ENCODE measurements at regions not wholly inside any gene's neighbourhood (a gene's known extent, or its start where the extent isn't known, plus 50 kb on each side); places are given as distances from the start of the nearest gene placed in this dataset.

GRCh38 chr9:19641046-19641445 lies 147.8 kb downstream of the SLC24A2 start:
- DNase-seq = no peak
- Histone ChIP-seq H3K27ac (no peak overlapping the region), H3K4me3 (no peak overlapping the region), H4K20me1 (ENCODE audit: insufficient read depth) (no peaks in the 10 kb centered on the region), H3K4me2 (no peak overlapping the region), H3F3A (ENCODE audit: insufficient read depth, low read depth) (no peaks in the 10 kb centered on the region), H3K9me2 (ENCODE audit: insufficient read depth) (no peaks in the 10 kb centered on the region), H2AFZ (no peak overlapping the region), H3K4me1 (replicated peaks; ENCODE audit: insufficient read depth) (no peaks in the 10 kb centered on the region), H3K27me3 (ENCODE audit: insufficient read depth, low read depth) (no peaks in the 10 kb centered on the region), H3K36me3 (ENCODE audit: low read depth) (no peaks in the 10 kb centered on the region), H3K9me3 (ENCODE audit: insufficient read depth, low read depth) (no peaks in the 10 kb centered on the region), H3K79me2 (ENCODE audit: low read depth) (no peaks in the 10 kb centered on the region)
- no TSS peak for BruUV-seq (replicated peaks)
- POLR2A ChIA-PET (ENCODE audit: unreplicated experiment) = no interaction called here
- intact Hi-C loops (cut with micrococcal nuclease; ENCODE audit: unreplicated experiment) = no loop called here
- TF ChIP-seq, protein P1, sequence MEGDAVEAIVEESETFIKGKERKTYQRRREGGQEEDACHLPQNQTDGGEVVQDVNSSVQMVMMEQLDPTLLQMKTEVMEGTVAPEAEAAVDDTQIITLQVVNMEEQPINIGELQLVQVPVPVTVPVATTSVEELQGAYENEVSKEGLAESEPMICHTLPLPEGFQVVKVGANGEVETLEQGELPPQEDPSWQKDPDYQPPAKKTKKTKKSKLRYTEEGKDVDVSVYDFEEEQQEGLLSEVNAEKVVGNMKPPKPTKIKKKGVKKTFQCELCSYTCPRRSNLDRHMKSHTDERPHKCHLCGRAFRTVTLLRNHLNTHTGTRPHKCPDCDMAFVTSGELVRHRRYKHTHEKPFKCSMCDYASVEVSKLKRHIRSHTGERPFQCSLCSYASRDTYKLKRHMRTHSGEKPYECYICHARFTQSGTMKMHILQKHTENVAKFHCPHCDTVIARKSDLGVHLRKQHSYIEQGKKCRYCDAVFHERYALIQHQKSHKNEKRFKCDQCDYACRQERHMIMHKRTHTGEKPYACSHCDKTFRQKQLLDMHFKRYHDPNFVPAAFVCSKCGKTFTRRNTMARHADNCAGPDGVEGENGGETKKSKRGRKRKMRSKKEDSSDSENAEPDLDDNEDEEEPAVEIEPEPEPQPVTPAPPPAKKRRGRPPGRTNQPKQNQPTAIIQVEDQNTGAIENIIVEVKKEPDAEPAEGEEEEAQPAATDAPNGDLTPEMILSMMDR (conservative IDR thresholded peaks at IDR 0.05) = no peak
- no peak for TF ChIP-seq EZH2 (IDR thresholded peaks at IDR 0.05; ENCODE audit: low read depth)
- CTCF ChIA-PET = no interaction called here

DNA sequence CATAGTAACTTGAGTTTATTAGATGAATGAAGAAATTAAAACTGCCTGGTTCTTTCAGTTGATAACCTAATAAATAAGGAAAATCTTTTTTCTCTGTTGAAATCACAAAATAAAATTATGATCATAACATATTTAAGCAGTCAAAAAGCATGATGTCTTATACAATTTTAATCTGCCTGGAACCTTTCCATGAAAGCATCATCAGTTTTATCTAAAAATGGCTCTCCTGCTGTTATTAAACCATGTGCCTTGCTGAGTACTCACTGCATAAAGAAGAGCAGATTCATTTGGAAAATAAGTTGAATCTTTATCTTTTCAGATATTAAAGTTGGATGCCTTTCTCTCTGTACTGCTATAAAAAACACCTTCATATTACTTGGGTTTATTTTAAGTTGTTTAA lies 148.8 kb downstream of the SLC24A2 start:
- Histone ChIP-seq H3K27ac (no peak overlapping the region), H2AFZ (no peak overlapping the region), H3K27me3 (ENCODE audit: insufficient read depth, low read depth) (no peaks in the 10 kb centered on the region), H3F3A (ENCODE audit: insufficient read depth, low read depth) (no peaks in the 10 kb centered on the region), H3K79me2 (ENCODE audit: low read depth) (no peaks in the 10 kb centered on the region), H3K4me3 (no peak overlapping the region), H3K4me2 (no peak overlapping the region), H4K20me1 (ENCODE audit: insufficient read depth) (no peaks in the 10 kb centered on the region), H3K36me3 (ENCODE audit: low read depth) (no peaks in the 10 kb centered on the region), H3K4me1 (replicated peaks; ENCODE audit: insufficient read depth) (no peaks in the 10 kb centered on the region), H3K9me2 (ENCODE audit: insufficient read depth) (no peaks in the 10 kb centered on the region), H3K9me3 (ENCODE audit: insufficient read depth, low read depth) (no peaks in the 10 kb centered on the region)
- intact Hi-C loops (cut with micrococcal nuclease; ENCODE audit: unreplicated experiment) = no loop called here
- TF ChIP-seq EZH2 (IDR thresholded peaks at IDR 0.05; ENCODE audit: low read depth) = no peak
- TF ChIP-seq, protein P1 (conservative IDR thresholded peaks at IDR 0.05) = no peak
- no peak for DNase-seq
- no TSS peak for BruUV-seq (replicated peaks)
- POLR2A ChIA-PET (ENCODE audit: unreplicated experiment) = no interaction called here
- CTCF ChIA-PET = no interaction called here

GRCh38 chr9:19637084-19637483 lies 151.8 kb downstream of the SLC24A2 start:
- DNase-seq = no peak
- Histone ChIP-seq H3F3A (ENCODE audit: insufficient read depth, low read depth) (no peaks in the 10 kb centered on the region), H3K4me1 (replicated peaks; ENCODE audit: insufficient read depth) (no peaks in the 10 kb centered on the region), H3K27ac (no peak overlapping the region), H3K36me3 (ENCODE audit: low read depth) (no peaks in the 10 kb centered on the region), H3K4me2 (no peak overlapping the region), H3K4me3 (no peak overlapping the region), H3K79me2 (ENCODE audit: low read depth) (no peaks in the 10 kb centered on the region), H3K27me3 (ENCODE audit: insufficient read depth, low read depth) (no peaks in the 10 kb centered on the region), H2AFZ (no peak overlapping the region), H4K20me1 (ENCODE audit: insufficient read depth) (no peaks in the 10 kb centered on the region), H3K9me2 (ENCODE audit: insufficient read depth) (no peaks in the 10 kb centered on the region), H3K9me3 (ENCODE audit: insufficient read depth, low read depth) (no peaks in the 10 kb centered on the region)
- POLR2A ChIA-PET (ENCODE audit: unreplicated experiment) = no interaction called here
- no peak for TF ChIP-seq EZH2 (IDR thresholded peaks at IDR 0.05; ENCODE audit: low read depth)
- TF ChIP-seq, protein P1 (conservative IDR thresholded peaks at IDR 0.05) = no peak
- BruUV-seq (replicated peaks) = no TSS peak
- CTCF ChIA-PET = no interaction called here
- intact Hi-C loops (cut with micrococcal nuclease; ENCODE audit: unreplicated experiment) = no loop called here

All from PC-9 (cell line).